HEK293 (cell line): ENCODE measurements at regions not wholly inside any gene's neighbourhood (a gene's known extent, or its start where the extent isn't known, plus 50 kb on each side); places are given as distances from the start of the nearest gene placed in this dataset.
"Not testable (repeated sequence)": the region's sequence is repeated elsewhere in the genome, so short reads cannot be mapped to it uniquely, and the experiment has no call there.

Experiments used
- CTCF ChIA-PET: fragments of 350-600 bp; formaldehyde crosslinking; extraction: SDS; loops from one replicate; lab custom pipeline; 2021; ENCODE audit warnings: antibody characterized with exemption; lab: Yijun Ruan, JAX
- POLR2A ChIA-PET: fragments of 300-600 bp; formaldehyde crosslinking; extraction: SDS; loops from one replicate; lab custom pipeline; 2020; ENCODE audit warnings: antibody characterized with exemption, inconsistent platforms; lab: Yijun Ruan, JAX
- H3K27ac ChIP-seq: fragments of 200-500 bp; sonication (Bioruptor generic); 2 replicates; pipeline ENCODE4 v1.5.1; 2014; ENCODE audit warnings: low read depth, low read length, control low read depth, inconsistent platforms; ENCODE audit errors: extremely low read depth
- H3K36me3 ChIP-seq, 2 experiments: fragments of 200-500 bp in 1 of 2; sonication (Bioruptor generic) in 1 of 2; 1 replicate in 1 of 2; 2 replicates in 1 of 2; pipeline ENCODE4 v1.5.1; 2014 to 2017; ENCODE audit warnings: inconsistent platforms in 2 of 2, low read length in 2 of 2; ENCODE audit not compliant: control insufficient read depth in 2 of 2, insufficient read depth in 1 of 2
- H3K4me1 ChIP-seq: fragments of 200-500 bp; sonication (Bioruptor generic); 2 replicates; pipeline ENCODE4 v1.5.1; 2014; ENCODE audit warnings: mild to moderate bottlenecking, low read length, inconsistent platforms; ENCODE audit not compliant: control insufficient read depth, insufficient read depth
- H3K4me3 ChIP-seq: 2 replicates; pipeline ENCODE4 v1.5.1; 2011; ENCODE audit warnings: low read depth, mild to moderate bottlenecking, control low read depth, low read length, moderate library complexity
- H3K9me3 ChIP-seq: fragments of 200-500 bp; sonication (Bioruptor generic); 2 replicates; pipeline ENCODE4 v1.5.1; 2014; ENCODE audit warnings: low read depth, low read length, inconsistent platforms; ENCODE audit not compliant: control insufficient read depth, insufficient read depth
- KLF8 ChIP-seq: fragments of 450-650 bp; formaldehyde crosslinking; IDR thresholded peaks from 2 replicates; pipeline ENCODE4 v1.5.1; 2016; ENCODE audit warnings: missing biosample characterization, missing genetic modification characterization
- MYNN ChIP-seq: fragments of 450-650 bp; formaldehyde crosslinking; IDR thresholded peaks from 2 replicates; pipeline ENCODE4 v1.5.1; 2016; ENCODE audit warnings: missing biosample characterization, missing genetic modification characterization, borderline replicate concordance
- SETDB1 ChIP-seq: IDR thresholded peaks from one replicate; pipeline ENCODE4 v1.6.1; 2017; ENCODE audit warnings: mild to moderate bottlenecking, low read length, moderate library complexity, mixed read lengths; ENCODE audit not compliant: insufficient read length
- TRIM28 ChIP-seq: IDR thresholded peaks from 2 replicates; pipeline ENCODE4 v1.6.1; 2011; ENCODE audit warnings: low read length, control low read depth, borderline replicate concordance
- WT1 ChIP-seq: fragments of 450-650 bp; formaldehyde crosslinking; IDR thresholded peaks from 2 replicates; pipeline ENCODE4 v1.5.1; 2016; ENCODE audit warnings: missing biosample characterization, missing genetic modification characterization
- ZBTB7A ChIP-seq: fragments of 450-650 bp; formaldehyde crosslinking; IDR thresholded peaks from 2 replicates; pipeline ENCODE4 v1.5.1; 2016; ENCODE audit warnings: low read depth, missing biosample characterization, missing genetic modification characterization
- ZNF2 ChIP-seq: fragments of 450-650 bp; formaldehyde crosslinking; IDR thresholded peaks from 2 replicates; pipeline ENCODE4 v1.5.1; 2016; ENCODE audit warnings: missing biosample characterization, missing genetic modification characterization
- ZNF202 ChIP-seq: fragments of 450-650 bp; formaldehyde crosslinking; IDR thresholded peaks from 2 replicates; pipeline ENCODE4 v1.5.1; 2016; ENCODE audit warnings: missing biosample characterization, missing genetic modification characterization, borderline replicate concordance
- ZNF274 ChIP-seq, 2 experiments: fragments of 200-500 bp in 1 of 2; fragments of 450-650 bp in 1 of 2; sonication (Bioruptor generic) in 1 of 2; formaldehyde crosslinking in 1 of 2; IDR thresholded peaks; 2 replicates each; pipeline versions ENCODE4 v1.5.1 to v1.6.1; 2014 to 2016; ENCODE audit warnings: borderline replicate concordance in 1 of 2, inconsistent platforms in 1 of 2, low read length in 1 of 2, missing biosample characterization in 1 of 2, missing genetic modification characterization in 1 of 2
- ZNF473 ChIP-seq: fragments of 450-650 bp; formaldehyde crosslinking; IDR thresholded peaks from 2 replicates; pipeline ENCODE4 v1.5.1; 2017; ENCODE audit warnings: missing biosample characterization, missing genetic modification characterization
- ZNF571 ChIP-seq: fragments of 450-650 bp; formaldehyde crosslinking; IDR thresholded peaks from 2 replicates; pipeline ENCODE4 v1.5.0; 2017; ENCODE audit warnings: missing biosample characterization, missing genetic modification characterization
- ZNF658 ChIP-seq: fragments of 450-650 bp; formaldehyde crosslinking; IDR thresholded peaks from 2 replicates; pipeline ENCODE4; 2016; ENCODE audit warnings: missing biosample characterization, missing genetic modification characterization
- ZNF792 ChIP-seq: fragments of 450-650 bp; formaldehyde crosslinking; IDR thresholded peaks from 2 replicates; pipeline ENCODE4 v1.5.1; 2016; ENCODE audit warnings: missing biosample characterization, missing genetic modification characterization
- TF ChIP-seq, protein P1 (sequence below): fragments of 450-650 bp; formaldehyde crosslinking; IDR thresholded peaks from 2 replicates; pipeline ENCODE4 v1.5.1; 2017; ENCODE audit warnings: missing biosample characterization, missing genetic modification characterization
- TF ChIP-seq, protein P2 (sequence below): fragments of 450-650 bp; formaldehyde crosslinking; IDR thresholded peaks from 2 replicates; pipeline ENCODE4 v1.5.1; 2017; ENCODE audit warnings: missing biosample characterization, missing genetic modification characterization

DNA sequence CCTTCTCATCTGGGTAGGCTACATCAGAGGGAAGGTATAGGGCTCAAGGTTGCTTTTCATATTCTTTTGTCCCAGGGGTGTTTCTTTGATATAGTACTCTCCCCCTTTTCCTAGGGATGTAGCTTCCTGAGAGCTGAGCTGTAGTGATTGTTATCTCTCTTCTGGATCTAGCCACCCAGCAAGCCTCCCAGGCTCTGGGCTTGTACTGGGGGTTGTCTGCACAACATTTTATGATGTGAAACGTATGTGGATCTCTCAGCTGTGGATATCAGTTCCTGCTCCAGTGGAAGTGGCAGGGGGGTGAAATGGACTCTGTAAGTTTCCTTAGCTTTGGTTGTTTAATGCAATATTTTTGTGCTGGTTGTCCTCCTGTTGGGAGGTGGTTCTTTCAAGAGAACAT lies 437.3 kb upstream of the SYNCRIP start:
- CTCF ChIA-PET = interaction anchor here (0.5 to 0.7 kb wide), 2 partner anchors 596 to 1078 kb away, joined by 3 read pairs; no protein-coding TSS in a partner anchor
- TF ChIP-seq ZNF571 (no peak), TRIM28 (no peak), ZNF202 (tag by site-specific recombination) (no peak), MYNN (tag by site-specific recombination) (no peak), KLF8 (tag by site-specific recombination) (no peak), ZNF473 (tag by site-specific recombination) (no peak)
- TF ChIP-seq, protein P1, sequence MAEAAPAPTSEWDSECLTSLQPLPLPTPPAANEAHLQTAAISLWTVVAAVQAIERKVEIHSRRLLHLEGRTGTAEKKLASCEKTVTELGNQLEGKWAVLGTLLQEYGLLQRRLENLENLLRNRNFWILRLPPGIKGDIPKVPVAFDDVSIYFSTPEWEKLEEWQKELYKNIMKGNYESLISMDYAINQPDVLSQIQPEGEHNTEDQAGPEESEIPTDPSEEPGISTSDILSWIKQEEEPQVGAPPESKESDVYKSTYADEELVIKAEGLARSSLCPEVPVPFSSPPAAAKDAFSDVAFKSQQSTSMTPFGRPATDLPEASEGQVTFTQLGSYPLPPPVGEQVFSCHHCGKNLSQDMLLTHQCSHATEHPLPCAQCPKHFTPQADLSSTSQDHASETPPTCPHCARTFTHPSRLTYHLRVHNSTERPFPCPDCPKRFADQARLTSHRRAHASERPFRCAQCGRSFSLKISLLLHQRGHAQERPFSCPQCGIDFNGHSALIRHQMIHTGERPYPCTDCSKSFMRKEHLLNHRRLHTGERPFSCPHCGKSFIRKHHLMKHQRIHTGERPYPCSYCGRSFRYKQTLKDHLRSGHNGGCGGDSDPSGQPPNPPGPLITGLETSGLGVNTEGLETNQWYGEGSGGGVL (tag by site-specific recombination) = no peak
- Histone ChIP-seq H3K27ac (no peak overlapping the region), H3K36me3 (no peaks in the 10 kb centered on the region), H3K4me1 (no peaks in the 10 kb centered on the region), H3K4me3 (no peak overlapping the region), H3K9me3 (no peaks in the 10 kb centered on the region)
- POLR2A ChIA-PET = no interaction called here

DNA sequence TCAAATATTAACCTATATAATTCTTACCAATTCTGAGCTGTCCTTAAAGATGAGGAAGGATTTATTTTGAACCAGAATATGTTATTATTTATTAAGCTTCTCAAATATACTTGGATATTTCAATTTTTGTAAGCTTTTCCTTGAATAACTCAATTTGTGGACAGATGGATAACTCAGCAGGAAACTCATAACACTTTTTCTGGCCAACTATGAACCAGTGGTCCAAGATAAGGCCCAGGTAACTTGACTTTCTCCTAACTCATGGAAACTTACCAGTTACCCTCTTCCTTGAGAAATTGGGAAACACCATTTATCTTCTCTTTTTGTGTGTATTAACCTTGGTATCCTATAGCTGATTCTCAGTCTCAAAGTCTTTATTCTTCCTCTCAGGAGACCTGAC lies 427.5 kb upstream of the SYNCRIP start:
- TF ChIP-seq, protein P2, sequence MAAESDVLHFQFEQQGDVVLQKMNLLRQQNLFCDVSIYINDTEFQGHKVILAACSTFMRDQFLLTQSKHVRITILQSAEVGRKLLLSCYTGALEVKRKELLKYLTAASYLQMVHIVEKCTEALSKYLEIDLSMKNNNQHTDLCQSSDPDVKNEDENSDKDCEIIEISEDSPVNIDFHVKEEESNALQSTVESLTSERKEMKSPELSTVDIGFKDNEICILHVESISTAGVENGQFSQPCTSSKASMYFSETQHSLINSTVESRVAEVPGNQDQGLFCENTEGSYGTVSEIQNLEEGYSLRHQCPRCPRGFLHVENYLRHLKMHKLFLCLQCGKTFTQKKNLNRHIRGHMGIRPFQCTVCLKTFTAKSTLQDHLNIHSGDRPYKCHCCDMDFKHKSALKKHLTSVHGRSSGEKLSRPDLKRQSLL (tag by site-specific recombination) = no peak
- TF ChIP-seq ZNF274 (IDR thresholded peaks at IDR 0.05; ENCODE audit: low read length) = no peak
- no peak for TF ChIP-seq ZNF274 (tag by site-specific recombination; IDR thresholded peaks at IDR 0.05; ENCODE audit: borderline replicate concordance)
- no peak for TF ChIP-seq ZNF658
- TF ChIP-seq ZNF792 (tag by site-specific recombination) = no peak
- TF ChIP-seq WT1 (tag by site-specific recombination) = no peak
- no peak for TF ChIP-seq ZNF2 (tag by site-specific recombination)
- no peak for TF ChIP-seq ZBTB7A (tag by site-specific recombination)
- no peak for TF ChIP-seq ZNF571
- Histone ChIP-seq H3K4me1 (no peaks in the 10 kb centered on the region), H3K27ac (no peak overlapping the region), H3K4me3 (no peak overlapping the region), H3K36me3 (no peaks in the 10 kb centered on the region), H3K9me3 (no peaks in the 10 kb centered on the region)
- ChIA-PET POLR2A (no interaction called here), CTCF (no interaction called here)

DNA sequence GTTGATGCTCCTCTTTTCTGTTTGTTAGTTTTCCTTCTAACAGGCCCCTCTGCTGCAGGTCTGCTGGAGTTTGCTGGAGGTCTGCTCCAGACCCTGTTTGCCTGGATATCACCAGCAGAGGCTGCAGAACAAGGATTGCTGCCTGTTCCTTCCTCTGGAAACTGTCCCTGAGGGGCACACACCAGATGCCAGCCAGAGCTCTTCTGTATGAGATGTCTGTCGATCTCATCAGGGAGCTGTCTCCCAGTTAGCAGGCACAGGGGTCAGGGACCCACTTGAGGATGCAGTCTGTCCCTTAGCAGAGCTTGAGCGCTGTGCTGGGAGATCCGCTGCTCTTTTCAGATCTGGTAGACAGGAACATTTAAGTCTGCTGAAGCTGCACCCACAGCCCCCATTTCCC lies 422.3 kb upstream of the SYNCRIP start:
- H3K4me3 ChIP-seq, H3K27ac ChIP-seq, H3K9me3 ChIP-seq, POLR2A ChIA-PET, H3K4me1 ChIP-seq, H3K36me3 ChIP-seq: not testable (repeated sequence)
- CTCF ChIA-PET = interaction anchor here (0.7 kb wide), 1 partner anchor 1928 kb away, joined by 3 read pairs; no protein-coding TSS in a partner anchor

DNA sequence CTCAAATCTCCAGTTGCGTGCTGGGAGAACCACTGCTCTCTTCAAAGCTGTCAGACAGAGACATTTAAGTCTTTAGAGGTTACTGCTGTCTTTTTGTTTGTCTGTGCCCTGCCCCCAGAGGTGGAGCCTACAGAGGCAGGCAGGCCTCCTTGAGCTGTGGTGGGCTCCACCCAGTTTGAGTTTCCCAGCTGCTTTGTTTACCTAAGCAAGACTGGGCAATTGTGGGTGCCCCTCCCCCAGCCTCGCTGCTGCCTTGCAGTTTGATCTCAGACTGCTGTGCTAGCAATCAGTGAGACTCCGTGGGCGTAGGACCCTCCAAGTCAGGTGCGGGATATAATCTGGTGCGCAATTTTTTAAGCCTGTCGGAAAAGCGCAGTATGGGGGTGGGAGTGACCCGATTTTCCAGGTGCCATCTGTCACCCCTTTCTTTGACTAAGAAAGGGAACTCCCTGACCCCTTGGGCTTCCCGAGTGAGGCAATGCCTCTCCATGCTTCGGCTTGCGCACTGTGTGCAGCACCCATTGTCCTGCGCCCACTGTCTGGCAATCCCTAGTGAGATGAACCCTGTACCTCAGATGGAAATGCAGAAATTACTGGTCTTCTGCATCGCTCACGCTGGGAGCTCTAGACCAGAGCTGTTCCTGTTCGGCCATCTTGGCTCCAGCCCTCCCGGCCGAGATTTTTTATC lies 414.8 kb upstream of the SYNCRIP start:
- H3K4me3 ChIP-seq, CTCF ChIA-PET, POLR2A ChIA-PET, H3K9me3 ChIP-seq, H3K27ac ChIP-seq, H3K36me3 ChIP-seq, H3K4me1 ChIP-seq: not testable (repeated sequence)
- TF ChIP-seq SETDB1 = peak; percentile 15
